HG03571 (cell line): ENCODE measurements at regions not wholly inside any gene's neighbourhood (a gene's known extent, or its start where the extent isn't known, plus 50 kb on each side); places are given as distances from the start of the nearest gene placed in this dataset.

Experiments
- ATAC-seq: cut with Tn5 transposase; IDR thresholded peaks from one replicate; pipeline ENCODE4 v1.9.1; 2021; ENCODE audit not compliant: unreplicated experiment

DNA sequence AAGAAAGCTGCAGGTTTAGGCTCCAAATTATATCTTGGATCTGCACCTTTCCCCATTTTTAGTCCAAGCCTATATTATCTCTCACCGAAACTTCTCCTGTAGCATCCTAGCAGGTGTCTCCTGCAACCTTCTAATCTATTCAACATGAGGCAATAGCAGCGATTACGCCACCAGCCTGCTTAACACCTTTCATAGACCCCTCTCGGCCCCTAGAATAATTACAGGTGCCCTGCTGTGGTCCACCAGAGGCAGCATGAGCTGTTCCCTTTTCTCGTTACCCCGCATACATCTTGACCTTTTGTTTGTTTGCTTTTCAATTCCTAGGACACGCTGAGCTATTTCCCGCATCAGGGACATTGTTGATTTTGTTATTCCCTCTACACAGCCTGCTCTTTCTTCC lies 361.9 kb downstream of the CYRIA start:
- ATAC-seq = no peak

DNA sequence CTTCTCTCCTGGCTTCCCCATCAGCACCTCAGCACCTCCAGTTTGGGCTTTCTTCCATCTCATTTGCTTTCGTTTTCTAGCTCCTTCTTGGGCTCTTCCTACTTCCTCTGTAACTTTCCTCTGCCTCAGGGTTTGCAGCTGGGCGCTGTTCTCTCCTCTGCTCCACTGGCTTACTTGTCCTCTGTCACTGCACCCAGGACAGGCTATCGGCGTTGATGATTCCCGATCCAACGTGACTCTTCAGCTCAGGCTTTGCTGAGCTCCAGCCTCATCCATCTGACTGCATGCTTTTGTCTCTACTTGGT lies 362.4 kb downstream of the CYRIA start:
- ATAC-seq = no peak

DNA sequence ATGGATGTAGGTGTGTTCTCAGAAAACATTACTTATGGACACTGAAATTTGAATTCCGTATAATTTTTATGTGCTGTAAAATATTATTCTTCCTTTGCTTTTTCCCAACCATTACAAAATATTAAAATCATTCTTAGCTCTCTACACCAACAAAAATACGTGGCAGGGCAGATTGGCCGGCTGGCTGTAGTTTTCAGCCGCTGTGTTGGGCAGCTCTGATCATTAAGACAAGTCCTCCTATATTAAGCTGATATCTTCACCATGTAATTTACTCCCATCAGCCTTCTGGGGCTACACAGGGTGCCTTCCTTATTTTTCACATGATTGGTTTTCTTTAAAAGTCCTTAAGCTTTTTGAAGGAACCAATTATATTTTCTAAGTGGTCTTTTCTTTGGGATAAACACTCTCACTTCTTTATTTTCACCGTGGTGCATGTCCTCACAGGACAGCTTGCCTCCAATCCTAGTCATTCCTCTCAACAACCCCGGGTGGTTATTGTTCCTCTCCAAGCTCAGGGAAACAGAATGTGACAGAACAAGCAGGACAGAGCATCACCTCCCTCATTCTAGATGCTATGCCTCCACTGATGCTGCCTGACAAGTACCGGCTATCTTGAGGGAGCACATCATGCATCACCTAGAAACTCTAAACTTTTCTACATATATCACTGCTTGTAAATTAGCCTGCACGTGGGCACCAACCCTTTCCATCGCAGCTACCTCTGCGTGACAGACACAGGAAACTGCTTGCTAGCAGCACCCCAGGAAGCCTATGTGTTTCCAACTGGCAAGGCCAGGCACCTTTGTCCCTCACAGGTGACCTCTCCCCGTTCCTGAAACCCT lies 362.3 kb downstream of the MYCN start:
- ATAC-seq = no peak

DNA sequence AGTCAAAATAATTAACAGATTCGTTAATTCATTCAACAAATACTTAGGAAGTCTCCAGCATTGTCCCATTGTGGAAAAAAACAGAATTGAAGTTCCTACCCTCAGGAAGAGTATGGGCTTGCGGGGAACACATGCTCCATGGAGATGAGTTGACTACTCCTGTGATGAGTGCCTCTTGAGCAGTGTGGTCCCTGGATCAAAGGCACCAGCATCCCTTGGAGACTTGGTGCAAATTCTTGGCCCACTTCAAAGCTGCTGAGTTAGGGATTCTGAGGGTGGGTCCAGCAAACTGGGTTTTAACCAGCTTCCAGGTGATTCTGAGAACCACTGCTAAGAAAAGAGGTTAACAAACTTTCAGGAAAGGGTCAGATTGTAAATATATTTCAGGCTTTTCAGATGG lies 361.6 kb downstream of the MYCN start:
- ATAC-seq = no peak

DNA sequence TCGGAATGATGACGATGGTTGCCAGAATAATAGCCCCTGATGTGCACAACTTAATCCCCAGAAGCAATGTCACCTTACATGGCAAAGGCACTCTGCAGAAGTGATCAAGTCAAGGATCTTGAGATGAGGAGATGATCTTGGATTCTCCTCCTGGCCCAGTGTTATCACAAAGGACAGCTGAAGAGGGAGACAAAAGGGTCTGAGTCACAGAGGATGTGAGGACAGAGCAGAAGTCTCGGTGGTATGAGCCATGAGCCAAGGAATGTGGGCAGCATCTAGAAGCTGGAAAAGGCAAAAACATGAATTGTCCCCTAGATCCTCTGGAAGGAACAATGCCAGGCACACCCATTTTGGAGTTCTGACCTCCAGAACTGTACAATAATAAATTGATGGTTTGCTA lies 358.5 kb downstream of the MYCN start:
- no peak for ATAC-seq

DNA sequence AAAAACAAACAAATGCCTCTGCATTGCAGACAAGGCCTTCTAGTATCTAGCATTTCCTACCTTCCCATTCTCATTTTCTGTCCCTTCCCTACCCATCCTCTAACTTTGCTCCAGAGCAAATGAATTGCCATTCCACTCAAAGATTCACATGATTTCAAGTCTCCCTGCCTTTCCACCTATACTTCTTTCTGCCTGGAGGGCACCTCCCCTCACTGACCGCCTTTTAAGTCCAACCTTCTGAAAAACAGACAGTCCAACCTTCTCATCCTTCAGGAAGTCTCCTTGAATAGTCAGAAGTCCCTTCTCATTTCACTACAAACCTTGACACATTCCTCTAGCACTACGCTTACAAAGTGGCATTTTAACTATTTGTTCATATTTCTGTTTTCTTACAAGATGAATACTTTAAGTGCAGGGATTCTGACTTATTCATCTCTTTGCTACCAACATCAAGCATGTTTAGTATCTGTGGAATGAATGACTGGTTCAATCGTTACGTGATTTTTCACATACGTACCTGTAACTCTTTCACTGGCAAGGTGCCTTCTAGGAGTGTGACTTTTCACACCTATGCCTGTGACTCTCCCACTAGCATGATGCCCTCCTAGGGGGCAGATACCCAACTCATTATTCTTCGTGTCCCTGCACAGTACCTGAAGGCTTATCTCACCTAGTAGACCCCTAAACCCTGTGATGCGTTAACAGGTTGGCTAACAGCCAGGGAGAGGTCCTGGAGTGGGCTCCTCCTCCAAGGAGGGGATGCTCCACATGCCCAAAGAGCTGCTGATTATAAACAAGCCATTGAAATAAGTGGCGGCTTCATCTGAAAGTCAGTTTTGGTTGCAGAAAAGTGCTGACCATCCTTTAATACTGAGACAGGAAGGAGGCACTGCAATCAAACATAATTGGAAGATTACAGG lies 356.2 kb downstream of the MYCN start:
- ATAC-seq = no peak

DNA sequence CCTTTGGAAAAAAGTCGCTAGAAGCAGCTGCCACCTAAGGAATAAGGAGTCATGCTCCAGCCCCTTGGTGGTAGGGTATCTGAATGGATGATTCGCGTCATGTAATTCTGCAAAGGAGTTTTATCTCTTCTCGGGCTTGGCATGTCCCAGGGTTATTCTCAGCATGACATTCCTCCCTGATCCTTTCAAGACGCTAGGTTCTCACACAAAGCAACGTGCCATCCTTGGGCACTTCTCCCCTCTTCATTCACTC lies 355.6 kb downstream of the MYCN start:
- no peak for ATAC-seq

DNA sequence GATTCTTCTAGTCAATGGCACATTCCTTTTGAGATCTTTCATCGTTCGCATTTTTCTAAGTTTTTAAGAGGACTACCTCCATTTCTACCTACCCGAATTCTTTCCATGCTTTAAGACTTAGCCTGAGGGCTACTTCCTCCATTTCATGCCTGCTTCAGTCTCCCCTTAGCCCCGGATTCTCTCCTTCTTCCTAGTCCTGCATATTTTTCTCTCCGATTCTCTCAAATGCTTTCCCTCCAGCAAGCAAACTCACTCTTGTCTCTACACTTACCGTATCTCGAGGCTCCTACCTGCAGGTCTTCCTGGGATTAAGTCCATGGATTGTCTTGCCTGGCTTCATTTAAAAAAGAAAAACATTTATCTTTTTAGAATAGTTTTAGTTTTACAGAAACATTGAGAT lies 354.4 kb downstream of the MYCN start:
- no peak for ATAC-seq

DNA sequence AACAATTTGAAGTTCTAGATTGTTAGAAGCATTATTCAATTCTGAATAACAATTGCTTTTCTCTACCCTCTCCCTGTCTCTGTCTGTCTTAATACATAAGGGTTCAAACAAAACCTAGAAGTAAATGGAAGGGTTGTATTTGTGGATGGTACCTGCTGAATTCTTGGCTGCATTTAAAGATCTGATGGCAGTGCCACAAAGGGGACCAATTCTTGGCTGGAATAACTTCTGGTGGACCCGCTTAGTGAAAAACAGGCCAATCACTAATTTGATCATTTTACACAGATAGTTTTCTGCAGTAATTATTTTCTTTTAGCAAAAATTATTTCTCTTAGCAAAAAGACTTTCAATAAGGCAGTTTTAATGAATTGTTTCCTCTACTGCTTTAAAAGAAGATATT lies 353.5 kb downstream of the MYCN start:
- no peak for ATAC-seq

DNA sequence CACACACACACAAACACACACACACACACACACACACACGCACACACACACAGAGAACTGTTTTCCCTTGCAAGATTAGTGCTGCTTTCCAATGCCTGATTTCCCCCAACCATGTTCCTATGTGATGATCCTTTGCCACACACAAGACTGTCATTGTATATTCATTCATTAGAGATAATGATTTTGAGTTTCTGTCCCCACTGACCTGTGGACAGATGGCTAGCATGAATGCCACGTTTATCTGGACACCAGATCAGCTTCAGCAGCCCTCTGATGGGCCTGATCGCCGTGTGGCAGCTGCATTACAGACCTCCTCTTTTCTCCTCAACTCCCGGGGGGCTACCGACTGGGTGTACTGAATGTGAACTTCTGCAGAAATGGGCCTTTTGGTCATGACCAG lies 353.0 kb downstream of the MYCN start:
- ATAC-seq = no peak

DNA sequence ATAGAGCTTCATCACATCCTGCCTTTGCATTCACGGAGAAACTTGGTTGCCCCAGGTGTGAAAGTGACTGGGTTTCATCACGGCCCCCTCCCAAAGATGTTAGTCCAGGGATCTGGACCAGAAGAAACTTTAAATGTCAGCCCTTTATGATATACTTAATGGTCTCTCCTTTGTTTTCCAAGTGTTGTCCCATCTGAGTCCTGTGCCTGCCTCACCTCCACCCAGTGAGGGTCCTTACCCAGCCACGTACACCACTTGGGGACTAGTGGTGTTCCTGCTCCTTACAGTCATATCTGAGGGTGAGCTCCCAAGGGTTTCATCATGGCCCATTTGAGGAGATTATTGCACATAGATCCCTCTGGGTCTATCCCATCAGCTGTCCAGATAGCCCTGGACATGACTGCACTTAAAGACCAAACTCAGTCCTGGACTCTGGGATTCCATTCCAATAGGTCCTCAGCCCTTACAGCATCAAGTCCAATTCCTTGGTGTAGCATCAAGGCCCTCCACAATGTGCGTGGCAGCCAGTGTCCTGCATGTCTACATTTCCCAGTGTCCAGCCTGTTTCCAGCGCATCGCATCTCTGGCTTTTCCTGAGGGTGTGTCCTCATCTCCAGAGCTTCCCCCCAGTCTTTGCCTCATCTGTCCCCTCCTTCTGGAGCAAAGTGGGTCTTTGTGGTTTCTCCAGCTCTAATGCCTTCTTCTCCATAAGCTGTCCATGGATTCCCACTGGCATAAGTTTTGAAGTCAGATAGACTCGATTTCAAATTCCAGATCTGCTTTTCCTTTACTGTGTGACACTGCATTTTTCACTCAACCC lies 351.6 kb downstream of the MYCN start:
- no peak for ATAC-seq

DNA sequence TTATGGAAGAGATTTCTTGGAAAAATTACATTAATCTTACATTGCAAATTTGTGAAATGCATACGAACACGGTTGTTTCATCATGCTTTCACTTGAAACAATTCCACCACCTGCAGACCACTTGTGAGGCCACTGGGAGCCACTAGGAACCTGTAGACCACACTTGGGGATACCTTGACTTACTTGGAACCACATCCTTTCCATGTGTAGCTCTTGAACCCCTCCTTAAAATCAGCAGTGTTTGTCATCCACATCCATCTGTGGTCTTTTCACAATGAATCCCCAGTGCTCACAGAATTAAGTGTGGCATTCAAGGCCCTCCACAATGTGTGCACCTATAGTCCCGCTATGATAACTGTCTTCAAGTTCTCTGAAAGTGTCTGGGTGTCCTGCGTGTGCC lies 350.9 kb downstream of the MYCN start:
- no peak for ATAC-seq

DNA sequence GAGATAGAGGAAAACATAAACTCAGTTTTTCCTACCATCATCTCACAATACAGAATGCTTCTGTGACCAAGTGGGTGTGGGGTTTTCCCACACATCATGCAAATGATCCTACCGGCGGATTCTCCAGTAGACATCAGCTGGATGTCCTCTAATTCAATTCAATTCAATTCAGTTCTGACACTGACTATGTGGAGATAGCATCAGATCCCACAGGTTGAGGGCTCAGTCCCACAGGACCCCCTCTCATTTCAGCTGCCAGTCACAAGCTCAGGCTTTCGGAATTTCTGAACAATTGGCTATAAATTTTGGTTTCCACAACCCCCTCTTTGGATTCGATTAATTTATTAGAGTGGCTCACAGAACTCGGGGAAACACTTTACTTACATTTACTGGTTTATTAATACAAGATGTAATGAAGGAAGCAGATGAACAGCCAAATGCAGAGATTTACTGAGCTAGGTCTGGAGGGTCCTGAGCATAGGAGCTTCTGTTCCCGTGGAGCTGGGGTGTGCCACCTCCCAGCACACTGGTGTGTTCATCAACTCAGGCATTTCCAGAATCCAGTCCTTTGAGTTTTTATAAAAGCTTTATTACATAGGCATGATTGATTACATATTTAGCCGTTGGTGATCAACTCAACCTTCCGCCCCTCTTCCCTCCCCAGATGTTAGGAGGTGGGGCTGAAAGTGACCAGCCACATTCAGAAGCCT lies 350.1 kb downstream of the MYCN start:
- ATAC-seq = no peak

DNA sequence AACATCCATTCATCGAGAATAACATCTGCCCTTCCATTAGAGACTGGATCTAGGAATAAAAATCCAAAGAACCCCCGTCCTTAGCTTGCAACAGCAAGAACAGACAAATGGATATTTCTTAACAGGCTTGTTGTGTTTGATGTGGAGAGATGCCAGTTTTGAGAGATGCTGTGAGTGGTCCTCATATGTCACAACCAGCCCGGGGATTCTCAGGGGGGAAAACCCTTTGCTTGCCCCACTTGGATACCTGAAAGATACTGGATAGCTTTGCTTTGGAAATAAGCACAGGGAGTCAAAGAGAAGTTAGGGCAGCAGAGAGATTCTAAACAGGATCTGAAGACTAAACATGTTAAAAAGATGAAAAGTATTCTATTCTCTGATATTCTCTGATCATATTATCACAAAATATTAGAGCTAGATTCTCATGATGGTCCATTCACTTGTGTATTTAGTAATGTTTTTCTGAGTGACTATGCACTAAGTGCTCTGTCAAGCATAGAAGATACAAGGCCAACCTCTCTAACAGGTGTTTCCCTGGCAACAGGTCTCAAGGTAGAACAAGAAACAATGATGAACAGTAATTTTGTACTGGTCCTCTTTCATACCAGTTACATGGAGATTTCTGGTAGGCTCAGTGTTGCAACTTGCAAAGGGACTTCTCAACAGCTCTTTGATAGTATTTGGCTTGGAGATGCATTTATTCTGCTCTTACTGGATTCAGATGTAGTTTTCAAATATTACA lies 348.2 kb downstream of the MYCN start:
- ATAC-seq = no peak

DNA sequence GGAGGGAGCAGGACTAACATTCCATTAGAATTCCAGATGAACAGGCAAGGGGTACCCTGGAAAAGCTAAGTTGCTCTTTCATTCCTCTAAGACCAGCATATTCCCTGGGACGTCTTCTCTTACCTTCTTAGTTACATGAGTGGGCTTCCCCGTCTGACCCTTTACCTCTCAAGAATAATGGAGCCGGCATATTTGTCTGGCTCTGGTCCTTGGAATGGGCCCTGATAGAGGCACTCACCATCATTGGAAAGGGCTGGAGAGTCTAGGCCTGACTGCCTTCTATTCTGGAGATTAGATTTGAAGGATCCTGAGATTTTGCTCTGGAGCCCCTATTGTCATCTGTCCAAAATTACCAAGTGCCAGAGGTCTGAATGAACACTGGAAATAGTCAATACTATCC lies 347.5 kb downstream of the MYCN start:
- no peak for ATAC-seq

DNA sequence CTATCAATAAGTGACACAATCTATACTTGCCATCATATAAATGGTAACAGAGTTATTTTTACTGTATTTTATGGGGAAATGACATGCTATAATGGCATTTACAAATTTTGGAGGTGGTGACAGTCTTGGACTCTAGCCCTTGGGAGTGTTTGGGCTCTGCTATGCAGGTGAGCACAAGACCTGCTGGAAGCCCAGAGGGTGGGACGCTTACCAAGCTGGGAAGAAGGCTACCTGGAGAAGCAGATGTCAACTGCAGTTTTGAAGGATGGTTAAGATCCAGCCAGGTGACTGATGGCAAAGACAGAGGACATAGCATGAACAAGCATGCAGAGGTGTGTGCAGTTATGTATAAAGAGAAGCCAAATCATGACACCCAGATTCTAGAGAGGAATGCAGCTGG lies 346.9 kb downstream of the MYCN start:
- ATAC-seq = no peak

DNA sequence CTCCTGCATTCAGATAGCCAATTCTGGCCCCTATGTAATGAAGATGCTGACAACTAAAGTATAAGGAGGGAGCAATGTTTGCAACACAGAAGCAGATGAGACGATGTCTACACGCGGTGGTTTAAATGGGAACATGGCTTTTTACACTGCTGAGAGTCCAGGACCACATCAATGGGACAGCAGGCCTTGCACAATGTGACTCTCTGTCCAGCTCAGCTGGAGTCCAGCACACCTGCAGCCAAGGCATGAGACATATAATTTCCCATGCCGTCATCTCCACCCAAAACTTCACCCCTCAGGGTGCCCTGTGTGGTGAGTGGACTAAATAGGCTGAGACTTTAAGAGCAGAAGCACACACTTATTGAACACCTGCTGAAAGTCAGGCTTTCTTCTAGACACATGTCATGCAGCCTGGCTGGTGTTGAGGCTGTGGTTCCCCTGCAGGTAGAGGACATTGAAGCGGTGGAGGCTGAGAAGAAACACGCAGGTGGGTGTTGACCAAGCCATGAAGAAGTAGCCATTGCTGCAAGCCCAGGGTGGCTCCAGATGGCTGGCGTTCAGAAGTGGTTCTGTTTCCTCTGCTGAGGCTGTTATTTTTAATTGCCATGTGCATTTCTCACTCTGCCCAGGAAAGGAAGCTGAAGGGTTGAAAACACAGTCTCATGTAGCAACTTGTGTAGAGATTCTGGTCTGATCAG lies 345.6 kb downstream of the MYCN start:
- ATAC-seq = no peak

DNA sequence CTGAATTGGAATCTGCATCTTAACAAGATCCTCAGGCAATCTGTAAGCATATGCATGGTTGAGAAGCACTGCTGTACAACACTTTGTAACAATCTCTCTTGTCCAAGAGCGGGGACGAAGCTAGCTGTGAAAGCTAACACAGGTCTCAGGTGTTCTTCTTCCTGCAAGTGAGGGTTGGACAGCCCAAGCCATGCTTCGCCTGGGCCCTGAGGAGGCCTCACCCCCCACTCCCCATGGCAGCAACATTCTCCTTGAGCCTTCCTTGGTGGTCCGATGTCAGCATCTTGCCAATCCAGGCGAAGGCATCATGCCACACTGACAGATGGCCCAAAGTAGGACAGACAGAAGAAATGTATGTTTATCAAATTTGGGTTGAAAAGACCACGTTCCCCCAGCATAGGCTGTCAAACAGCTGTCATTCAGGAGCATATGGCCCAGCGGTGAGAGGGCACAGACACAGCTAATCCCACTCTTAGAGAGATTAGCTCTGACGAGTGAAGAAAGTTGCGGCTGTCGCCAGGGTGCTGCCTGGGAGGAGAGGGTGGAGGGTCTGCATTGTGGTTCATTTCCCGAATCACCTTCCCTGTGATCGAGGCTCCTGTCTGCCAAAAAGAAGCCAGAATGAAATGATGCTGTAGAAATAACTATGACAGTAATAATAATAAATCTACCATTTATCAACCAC lies 344.7 kb downstream of the MYCN start:
- ATAC-seq = no peak

DNA sequence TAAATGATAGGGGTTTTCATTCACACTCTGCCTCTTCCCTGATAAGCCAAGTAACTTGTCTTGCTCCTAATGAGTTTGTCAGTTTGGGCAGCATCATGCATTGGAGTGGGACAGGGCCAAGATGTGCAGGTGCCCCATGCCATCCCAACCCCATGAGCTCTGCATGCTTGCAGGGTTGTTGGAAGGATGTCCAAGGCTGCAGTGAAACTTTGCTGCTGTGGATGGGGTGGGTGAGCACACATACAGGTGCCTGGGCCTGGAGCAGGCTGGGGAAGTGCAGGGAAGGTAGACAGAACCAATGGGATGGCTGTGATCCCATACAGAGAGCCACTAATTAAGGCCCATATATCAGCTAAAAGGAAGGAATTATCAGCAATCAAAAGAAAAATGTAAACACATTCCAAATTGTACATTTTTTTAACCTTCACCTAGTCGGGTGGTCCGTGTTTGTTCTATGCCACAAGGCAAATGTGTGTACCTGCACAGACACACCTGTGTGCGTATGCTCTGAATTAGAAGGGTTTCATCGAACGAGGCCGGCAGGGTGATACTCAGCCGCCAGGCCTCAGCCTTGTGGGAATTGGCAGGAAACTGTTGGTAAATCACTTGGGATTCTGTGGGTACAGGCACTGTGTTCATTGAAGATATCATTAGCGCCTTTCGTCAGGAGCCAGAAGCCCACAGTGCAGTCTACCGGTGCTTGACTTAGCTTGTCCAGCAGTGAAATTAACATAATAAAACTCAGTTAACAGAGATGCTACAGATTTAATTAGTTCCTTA lies 342.9 kb downstream of the MYCN start:
- ATAC-seq = no peak
